Myocyte (in vitro differentiated cells): ENCODE measurements at regions not wholly inside any gene's neighbourhood (a gene's known extent, or its start where the extent isn't known, plus 50 kb on each side); places are given as distances from the start of the nearest gene placed in this dataset.
"Not testable (repeated sequence)": the region's sequence is repeated elsewhere in the genome, so short reads cannot be mapped to it uniquely, and the experiment has no call there.

ENCODE experiments used
- DNase-seq: peaks from one replicate; pipeline ENCODE4 v3.0.0-alpha.2; 2012; ENCODE audit warnings: low read depth

DNA sequence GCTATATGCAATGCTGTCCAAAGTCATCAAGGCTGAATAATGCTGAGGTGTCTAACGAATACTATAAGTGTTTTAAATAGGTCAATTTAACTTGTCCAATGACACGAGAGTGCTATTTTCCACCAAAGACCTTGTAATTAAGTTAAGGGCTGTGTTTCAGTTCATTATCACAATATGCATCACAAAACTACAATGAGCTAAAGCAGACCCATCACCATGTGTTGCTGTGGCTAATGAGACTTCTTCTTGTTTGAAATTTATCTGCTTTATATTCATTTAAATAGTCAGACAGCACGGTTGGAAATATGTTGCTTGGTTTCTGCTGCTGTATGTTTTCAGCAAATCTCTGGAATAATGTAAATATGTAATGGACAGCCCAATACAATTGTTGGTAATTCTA lies 292.5 kb upstream of the VSTM2A start:
- no peak for DNase-seq

DNA sequence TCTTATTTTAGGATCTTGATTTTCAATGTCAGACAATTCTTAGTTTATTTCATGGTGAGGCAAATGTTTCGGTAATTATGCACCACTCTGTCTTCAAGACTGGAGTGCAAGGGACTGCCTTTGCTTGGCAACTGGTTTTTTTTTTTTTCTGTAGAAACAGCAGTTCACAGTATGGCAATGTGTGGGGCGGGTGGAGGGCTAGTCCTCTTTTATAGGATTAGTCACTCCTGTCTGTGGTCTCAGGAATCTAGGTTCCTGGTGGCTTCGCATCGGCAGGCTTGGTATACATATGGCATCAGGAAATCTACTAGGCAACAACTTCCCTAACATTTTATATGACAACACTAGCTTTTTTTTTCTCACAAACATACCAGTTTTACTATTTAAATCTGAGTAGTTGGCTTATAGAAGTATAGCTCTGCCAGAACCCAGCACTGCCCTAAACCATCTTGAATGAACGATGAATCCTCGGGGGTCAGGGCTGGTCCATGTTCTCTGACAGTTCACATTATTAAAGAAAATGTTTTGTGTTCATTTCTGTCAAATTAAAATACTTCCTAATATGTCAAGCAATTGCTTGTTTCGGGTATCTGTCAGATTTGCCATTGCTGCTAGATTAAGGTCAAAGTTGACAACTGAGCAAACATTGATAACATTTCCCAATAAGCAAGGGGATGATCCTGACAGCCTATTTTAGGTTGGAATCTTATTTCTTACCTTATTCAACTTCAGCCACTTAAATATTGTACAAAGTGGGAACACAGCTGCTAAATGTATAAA lies 289.7 kb upstream of the VSTM2A start:
- DNase-seq: no peak

DNA sequence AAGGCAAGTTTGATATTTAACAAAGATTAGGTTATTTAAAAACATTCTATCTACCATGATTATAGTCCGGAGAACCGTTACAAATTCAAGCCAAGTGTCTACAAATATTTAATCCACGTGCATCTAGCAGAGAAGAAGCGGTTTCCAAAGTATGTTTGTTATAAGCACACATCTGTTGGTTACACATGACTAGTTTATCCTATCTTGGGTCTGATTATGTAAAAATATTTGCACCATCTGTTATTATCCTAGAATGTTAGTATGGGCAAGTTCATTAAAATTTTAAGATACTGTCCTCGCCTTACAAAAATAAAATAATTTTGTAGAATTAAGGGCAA lies 289.2 kb upstream of the VSTM2A start:
- no peak for DNase-seq

DNA sequence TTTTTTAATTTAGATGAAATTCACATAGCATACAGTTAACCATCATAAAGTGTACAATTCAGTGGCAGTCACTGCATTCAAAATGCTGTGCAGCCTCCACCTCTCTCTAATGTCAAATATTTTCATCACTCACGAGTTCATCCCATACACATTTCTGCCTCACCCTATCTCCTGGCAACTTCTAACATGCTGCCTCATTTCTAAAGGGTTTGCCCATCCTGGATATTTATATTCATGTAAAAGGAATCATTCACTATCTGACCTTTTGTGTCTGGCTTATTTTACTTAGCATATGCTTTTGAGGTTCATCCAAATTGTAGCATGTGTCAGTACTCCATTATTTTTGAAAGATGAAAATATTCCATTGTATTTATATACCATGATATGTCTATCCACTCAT lies 286.9 kb upstream of the VSTM2A start:
- DNase-seq: no peak

GRCh38 chr7:54259185-54259584 lies 283.0 kb upstream of the VSTM2A start:
- DNase-seq: no peak

DNA sequence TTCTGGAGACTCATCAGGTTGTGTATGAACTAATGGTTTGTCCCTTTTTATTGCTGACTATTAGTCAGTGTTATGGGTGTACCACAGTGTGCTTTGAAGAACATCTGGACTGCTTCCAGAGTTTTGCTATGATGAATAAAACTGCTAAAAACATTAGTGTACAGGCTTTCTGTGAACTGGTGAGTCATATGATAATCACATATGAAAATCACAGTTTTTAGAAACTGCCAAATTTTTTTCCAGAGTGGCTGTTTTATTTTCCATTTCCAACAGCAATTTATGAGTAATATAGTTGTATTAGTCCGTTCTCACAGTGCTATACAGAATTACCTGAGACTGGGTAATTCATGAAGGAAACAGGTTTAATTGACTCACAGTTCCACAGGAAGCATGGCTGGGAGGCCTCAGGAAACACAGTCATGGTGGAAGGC lies 281.2 kb upstream of the VSTM2A start:
- DNase-seq: peak; percentile 72

- DNase-seq: no peak
Observed at GRCh38 chr7:54278847-54279246, 263.3 kb upstream of the VSTM2A start.

DNA sequence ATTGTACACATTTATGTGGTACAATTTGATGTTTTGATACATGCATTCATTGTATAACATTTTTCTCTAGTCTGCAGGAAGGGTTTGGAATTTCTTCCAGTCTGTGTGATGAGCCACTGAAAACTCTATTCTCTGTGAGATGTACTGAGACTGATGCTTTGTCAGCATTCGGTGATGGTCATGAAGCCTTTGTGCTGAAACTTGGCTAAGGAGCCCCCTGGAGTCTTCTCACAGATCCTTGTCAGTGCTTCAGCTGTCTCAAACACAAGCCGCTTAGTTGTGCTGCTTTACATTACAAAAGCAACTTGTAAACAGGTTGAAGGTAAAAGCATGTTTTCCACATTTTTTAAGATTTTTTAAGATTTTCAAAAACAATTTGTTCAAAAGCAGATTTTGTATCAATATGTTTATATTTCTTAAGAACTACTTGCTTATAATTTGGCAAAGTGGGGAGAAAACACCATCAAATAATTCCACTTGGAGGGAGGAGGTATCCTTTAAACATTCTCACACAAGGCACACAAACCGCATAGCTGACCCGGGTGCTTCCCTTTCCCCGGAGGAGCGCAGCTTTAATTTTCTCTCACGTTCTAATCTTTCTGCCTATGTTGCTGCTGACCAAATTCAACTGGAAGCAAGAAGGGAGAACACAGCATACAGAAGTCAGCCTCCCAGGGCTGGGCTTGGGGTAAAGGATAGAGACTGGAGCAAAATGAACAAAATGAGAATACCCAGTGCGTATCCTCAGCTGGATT lies 249.8 kb upstream of the VSTM2A start:
- DNase-seq: no peak

GRCh38 chr7:54299426-54299825 lies 242.7 kb upstream of the VSTM2A start:
- DNase-seq: no peak

- DNase-seq: not testable (repeated sequence)
Observed at GRCh38 chr7:54315955-54316354, 226.2 kb upstream of the VSTM2A start.

GRCh38 chr7:54326592-54327167 lies 215.5 kb upstream of the VSTM2A start:
- DNase-seq: peak; percentile 9

DNA sequence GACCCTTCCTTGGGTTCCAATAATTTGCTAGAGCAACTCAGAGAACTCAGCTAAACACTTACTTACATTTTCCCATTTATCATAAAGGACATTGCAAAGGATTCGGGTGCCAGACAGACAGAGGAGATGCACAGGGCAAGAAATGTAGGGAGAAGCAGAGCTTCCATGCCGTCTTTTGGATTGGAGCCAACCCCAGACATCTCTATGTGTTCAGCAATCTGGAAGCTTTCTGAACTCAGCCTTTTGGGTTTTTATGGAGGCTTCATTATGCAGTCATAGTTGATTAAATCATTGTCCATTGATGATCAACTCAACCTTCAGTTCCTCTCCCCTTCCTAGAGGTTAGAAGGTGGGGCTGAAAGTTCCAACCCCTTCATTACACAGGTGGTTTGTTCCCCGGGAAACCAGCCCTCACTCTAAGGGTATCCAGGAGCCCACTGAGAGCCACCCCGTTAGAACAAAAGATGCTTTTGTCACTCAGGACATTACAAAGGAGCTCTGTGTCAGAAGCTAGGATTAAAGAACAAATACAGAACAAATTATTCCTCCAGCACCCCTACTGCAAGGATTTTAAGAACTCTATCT lies 211.9 kb upstream of the VSTM2A start:
- peak; percentile 3 for DNase-seq

DNA sequence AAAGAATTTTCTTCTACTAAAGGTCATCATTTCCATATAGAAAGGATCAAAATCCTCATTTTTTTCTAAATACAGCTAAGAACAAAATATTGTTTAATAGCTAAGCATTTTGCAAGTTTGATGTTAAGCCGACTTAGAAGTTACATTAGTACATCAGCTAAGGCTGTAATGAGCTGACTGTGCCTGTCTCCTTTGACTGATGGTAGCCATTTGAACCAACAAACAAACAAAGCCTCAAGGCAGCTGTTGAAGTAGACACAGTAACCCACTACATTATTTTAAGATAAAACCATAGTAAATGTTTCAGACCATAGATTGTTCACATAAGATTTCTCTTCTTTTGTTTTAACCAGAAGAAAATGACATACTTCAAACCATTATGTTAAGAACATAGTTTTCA lies 210.9 kb upstream of the VSTM2A start:
- peak; percentile 69 for DNase-seq

DNA sequence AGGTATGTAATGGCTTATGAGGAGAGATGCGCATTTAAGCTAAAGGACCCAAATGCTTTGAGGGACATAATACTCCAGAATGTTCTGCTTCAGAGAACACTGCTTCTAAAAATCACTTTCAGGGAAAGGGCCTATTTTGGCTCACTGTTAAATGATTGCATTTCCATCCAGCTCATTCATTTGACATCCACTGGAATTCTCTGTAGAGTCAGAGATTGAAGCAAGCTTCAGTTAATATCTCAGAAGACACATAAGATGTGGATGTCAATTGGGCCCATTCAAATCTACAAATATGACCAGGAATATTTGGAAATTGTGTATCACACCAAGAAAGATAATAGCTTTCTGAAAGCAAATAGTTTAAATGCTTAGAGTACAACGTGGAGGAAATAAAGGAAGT lies 209.9 kb upstream of the VSTM2A start:
- DNase-seq: peak; percentile 9

DNA sequence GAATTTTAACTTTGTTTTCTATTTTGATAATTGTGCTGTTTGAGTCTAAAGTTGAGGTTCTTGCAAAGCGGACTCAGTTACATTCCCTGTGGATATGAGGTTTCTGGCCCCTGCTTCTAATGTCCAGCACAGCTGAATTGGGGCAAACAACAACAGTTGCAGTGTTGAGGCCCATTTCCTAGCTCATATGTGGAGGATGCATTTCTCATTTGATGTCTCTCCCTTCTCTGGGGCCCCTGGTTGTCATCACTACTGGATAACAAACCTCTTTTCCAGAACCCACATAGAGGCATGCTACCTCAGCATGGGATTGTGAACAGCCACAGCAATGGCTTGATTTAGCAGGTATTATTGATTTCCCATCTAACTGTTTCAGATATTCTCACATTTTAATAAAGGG lies 208.2 kb upstream of the VSTM2A start:
- peak; percentile 43 for DNase-seq

GRCh38 chr7:54336800-54337199 lies 205.4 kb upstream of the VSTM2A start:
- DNase-seq: peak; percentile 49

GRCh38 chr7:54337466-54337865 lies 204.7 kb upstream of the VSTM2A start:
- DNase-seq: no peak

GRCh38 chr7:54338319-54338718 lies 203.9 kb upstream of the VSTM2A start:
- no peak for DNase-seq

DNA sequence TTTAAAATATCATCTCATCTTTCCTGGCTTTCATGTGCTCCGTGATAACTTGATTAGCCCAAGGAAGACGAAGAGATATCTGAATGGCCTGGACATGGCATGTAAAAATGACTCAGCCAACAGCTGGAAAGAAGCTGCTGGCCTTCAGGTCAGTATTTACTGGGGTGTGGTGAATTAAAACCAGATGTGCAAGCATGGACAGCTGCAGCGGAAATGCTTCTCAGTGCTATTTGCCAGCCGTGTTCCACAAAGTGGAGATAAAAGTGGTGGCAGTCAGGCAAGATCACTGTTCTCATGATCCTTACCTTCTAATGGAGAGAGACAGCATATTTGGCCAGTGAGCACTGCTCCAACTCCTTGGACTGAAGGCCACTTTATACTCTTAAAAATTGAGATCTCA lies 203.1 kb upstream of the VSTM2A start:
- DNase-seq: peak; percentile 86

GRCh38 chr7:54342458-54342857 lies 199.7 kb upstream of the VSTM2A start:
- DNase-seq: no peak

- DNase-seq: no peak
Observed at GRCh38 chr7:54343511-54343910, 198.7 kb upstream of the VSTM2A start.

DNA sequence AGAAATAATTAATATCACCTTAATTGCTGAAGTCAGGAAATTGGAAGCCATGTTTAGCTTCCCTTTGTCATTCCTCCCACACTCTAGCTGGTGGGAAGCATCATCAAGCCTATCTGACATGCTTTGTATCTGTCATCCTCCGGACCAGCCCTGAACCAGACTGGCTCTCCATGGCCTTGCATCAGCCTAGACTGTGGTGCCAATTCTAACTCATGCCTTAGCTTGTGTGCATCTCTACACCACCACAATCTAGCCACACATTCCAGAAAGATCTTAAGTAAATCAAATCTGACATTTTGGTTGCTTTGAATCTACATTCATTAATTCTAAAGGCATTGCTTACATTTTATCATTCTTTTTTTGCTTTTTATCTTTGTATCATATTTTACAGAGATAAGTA lies 196.4 kb upstream of the VSTM2A start:
- DNase-seq: peak; percentile 45
